ENCODE measurements at regions not wholly inside any gene's neighbourhood (a gene's known extent, or its start where the extent isn't known, plus 50 kb on each side); places are given as distances from the start of the nearest gene placed in this dataset.

DNA sequence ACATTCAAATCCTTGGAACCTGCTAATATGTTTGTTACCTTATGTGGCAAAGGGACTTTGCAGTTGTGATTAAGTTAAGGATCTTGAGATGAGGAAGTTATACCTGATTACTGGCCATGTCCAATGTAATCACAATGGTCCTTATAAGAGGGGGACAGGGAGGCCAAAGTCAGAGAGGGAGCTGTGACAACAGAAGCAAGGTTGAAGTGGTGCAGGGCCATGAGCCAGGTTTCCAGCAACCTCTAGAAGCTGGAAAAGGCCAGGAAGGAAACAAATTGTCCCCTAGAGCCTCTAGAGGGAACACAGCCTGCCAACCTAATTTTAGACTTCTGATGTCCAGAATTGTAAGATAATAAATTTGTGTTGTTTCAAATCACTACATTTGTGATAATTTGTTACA is 334.7 kb upstream of the DACH1 start:
- H3K36me3 Mint-ChIP-seq (ENCODE audit: unreplicated experiment): no peaks in the 10 kb centered on the region
- no peak for DNase-seq (ENCODE audit: extremely low spot score, unreplicated experiment)
- peaks cover 12% of the 10 kb centered on the region for H3K27me3 Mint-ChIP-seq (ENCODE audit: unreplicated experiment)
- no peak overlapping the region for H3K4me3 Mint-ChIP-seq (ENCODE audit: unreplicated experiment)
- no peaks in the 10 kb centered on the region for H3K9me3 Mint-ChIP-seq (ENCODE audit: unreplicated experiment)
- peaks cover 4% of the 10 kb centered on the region for H3K4me1 Mint-ChIP-seq (ENCODE audit: unreplicated experiment)
- TF ChIP-seq CTCF (IDR thresholded peaks at IDR 0.05): no peak
- no peak overlapping the region for H3K27ac Mint-ChIP-seq (ENCODE audit: unreplicated experiment)

DNA sequence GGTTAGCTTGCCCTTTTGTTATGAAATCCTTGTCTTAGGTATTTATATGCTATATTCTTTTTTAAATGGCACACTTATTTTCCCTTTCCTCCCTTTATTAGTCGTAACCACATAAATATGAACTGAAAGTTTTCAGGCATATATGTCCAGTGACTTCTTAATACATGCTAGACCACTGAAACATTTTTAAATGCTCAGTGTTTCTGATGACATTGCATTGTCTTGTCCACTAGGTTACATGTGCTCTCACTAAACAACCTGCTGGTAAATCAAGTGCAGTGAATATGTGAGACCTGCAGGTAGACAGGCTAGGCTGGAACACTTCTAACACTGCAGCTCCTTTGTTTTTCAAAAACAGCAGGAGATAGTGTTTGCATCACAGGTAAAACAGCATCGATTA is 332.6 kb upstream of the DACH1 start:
- no peaks in the 10 kb centered on the region for H3K36me3 Mint-ChIP-seq (ENCODE audit: unreplicated experiment)
- H3K4me1 Mint-ChIP-seq (ENCODE audit: unreplicated experiment): peaks cover 4% of the 10 kb centered on the region
- H3K27me3 Mint-ChIP-seq (ENCODE audit: unreplicated experiment): peaks cover 13% of the 10 kb centered on the region
- no peak for TF ChIP-seq CTCF (IDR thresholded peaks at IDR 0.05)
- H3K27ac Mint-ChIP-seq (ENCODE audit: unreplicated experiment): no peak overlapping the region
- H3K9me3 Mint-ChIP-seq (ENCODE audit: unreplicated experiment): no peaks in the 10 kb centered on the region
- no peak for DNase-seq (ENCODE audit: extremely low spot score, unreplicated experiment)
- H3K4me3 Mint-ChIP-seq (ENCODE audit: unreplicated experiment): no peak overlapping the region

GRCh38 chr13:72198967-72199560 is 332.1 kb upstream of the DACH1 start:
- Mint-ChIP-seq H3K9me3 (ENCODE audit: unreplicated experiment) (no peaks in the 10 kb centered on the region), H3K27ac (ENCODE audit: unreplicated experiment) (no peak overlapping the region), H3K36me3 (ENCODE audit: unreplicated experiment) (no peaks in the 10 kb centered on the region), H3K4me1 (ENCODE audit: unreplicated experiment) (peaks cover 4% of the 10 kb centered on the region), H3K27me3 (ENCODE audit: unreplicated experiment) (peaks cover 15% of the 10 kb centered on the region), H3K4me3 (ENCODE audit: unreplicated experiment) (no peak overlapping the region)
- no peak for DNase-seq (ENCODE audit: extremely low spot score, unreplicated experiment)
- TF ChIP-seq CTCF (IDR thresholded peaks at IDR 0.05): no peak

DNA sequence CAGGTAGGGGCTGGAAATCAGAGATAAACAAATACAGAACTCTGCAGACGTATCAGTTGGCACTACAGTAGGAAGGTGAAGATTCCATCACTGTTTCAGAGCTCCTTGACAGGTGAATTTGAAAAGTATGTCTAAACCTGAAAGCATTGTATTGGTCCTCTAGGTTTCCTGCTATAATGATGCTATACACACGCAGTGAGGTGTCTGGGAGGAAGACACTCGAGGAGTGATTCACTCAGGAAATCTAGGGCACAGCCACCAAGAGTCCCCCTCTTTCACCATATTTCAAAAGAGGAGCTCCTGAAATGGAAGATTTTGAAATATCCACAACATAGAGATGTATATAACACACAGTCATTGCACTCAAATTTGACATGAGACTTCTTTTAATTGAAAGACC is 331.0 kb upstream of the DACH1 start:
- peaks cover 15% of the 10 kb centered on the region for H3K27me3 Mint-ChIP-seq (ENCODE audit: unreplicated experiment)
- H3K4me3 Mint-ChIP-seq (ENCODE audit: unreplicated experiment): no peak overlapping the region
- H3K9me3 Mint-ChIP-seq (ENCODE audit: unreplicated experiment): no peaks in the 10 kb centered on the region
- no peak overlapping the region for H3K27ac Mint-ChIP-seq (ENCODE audit: unreplicated experiment)
- H3K36me3 Mint-ChIP-seq (ENCODE audit: unreplicated experiment): no peaks in the 10 kb centered on the region
- H3K4me1 Mint-ChIP-seq (ENCODE audit: unreplicated experiment): peaks cover 4% of the 10 kb centered on the region
- no peak for TF ChIP-seq CTCF (IDR thresholded peaks at IDR 0.05)
- no peak for DNase-seq (ENCODE audit: extremely low spot score, unreplicated experiment)

DNA sequence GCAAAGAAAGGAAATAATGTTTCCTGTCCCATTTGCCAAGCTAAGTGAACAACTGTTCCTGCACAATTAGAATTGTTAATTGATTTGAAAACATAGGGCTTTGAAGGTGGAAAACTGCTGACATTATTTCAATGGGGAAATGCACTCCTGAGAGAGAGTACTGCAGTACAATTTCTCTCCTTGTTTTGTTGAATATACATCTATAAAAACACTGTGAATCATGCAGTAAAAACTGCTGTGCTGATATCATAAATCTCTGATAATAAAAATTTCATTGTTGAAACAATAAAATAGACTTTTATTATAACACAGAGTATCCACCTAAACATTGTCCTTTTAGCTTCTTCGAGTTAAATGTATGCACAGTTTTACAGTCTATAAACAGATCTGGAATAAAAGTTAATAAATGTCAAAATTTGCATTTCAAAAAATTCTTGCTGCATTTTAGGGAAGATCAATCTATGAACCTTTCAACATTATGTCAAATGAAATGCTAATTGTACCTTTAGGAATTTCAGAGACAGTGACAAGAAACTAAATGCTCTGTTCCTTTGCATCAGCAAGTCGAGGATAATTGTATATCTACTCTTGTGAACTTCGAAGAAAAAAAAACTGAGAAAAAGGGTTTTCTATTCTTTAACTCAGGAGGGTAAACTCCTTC is 328.2 kb upstream of the DACH1 start:
- no peaks in the 10 kb centered on the region for H3K36me3 Mint-ChIP-seq (ENCODE audit: unreplicated experiment)
- H3K9me3 Mint-ChIP-seq (ENCODE audit: unreplicated experiment): no peaks in the 10 kb centered on the region
- H3K4me3 Mint-ChIP-seq (ENCODE audit: unreplicated experiment): no peak overlapping the region
- no peak for TF ChIP-seq CTCF (IDR thresholded peaks at IDR 0.05)
- H3K27ac Mint-ChIP-seq (ENCODE audit: unreplicated experiment): no peak overlapping the region
- H3K4me1 Mint-ChIP-seq (ENCODE audit: unreplicated experiment): peaks cover 4% of the 10 kb centered on the region
- DNase-seq (ENCODE audit: extremely low spot score, unreplicated experiment): no peak
- H3K27me3 Mint-ChIP-seq (ENCODE audit: unreplicated experiment): peaks cover 24% of the 10 kb centered on the region

All from osteocyte (in vitro differentiated cells).